AG04449 (cell line): ENCODE measurements at regions not wholly inside any gene's neighbourhood (a gene's known extent, or its start where the extent isn't known, plus 50 kb on each side); places are given as distances from the start of the nearest gene placed in this dataset.

Experiments
- CTCF ChIA-PET: fragments of 350-600 bp; formaldehyde crosslinking; extraction: SDS; loops from one replicate; lab custom pipeline; 2021; ENCODE audit warnings: antibody characterized with exemption; lab: Yijun Ruan, JAX
- POLR2A ChIA-PET: fragments of 400-600, 350-600 bp; formaldehyde crosslinking; extraction: SDS; loops from one replicate; lab custom pipeline; 2020; ENCODE audit warnings: antibody characterized with exemption, inconsistent platforms; lab: Yijun Ruan, JAX
- DNase-seq: peaks from one replicate; pipeline ENCODE4 v3.0.0-alpha.2; 2010; ENCODE audit warnings: low read depth, low spot score
- H3K4me3 ChIP-seq: 2 replicates; pipeline ENCODE4 v1.5.1; 2011; ENCODE audit warnings: low read depth, mild to moderate bottlenecking, control low read depth, low read length
- CTCF ChIP-seq: IDR thresholded peaks from one replicate; pipeline ENCODE4 v1.5.1; 2011; ENCODE audit warnings: mild to moderate bottlenecking, moderate library complexity, low read length, control low read depth, inconsistent platforms; ENCODE audit not compliant: insufficient read depth; ENCODE audit errors: missing control alignments

- no peak for TF ChIP-seq CTCF
- H3K4me3 ChIP-seq: no peak overlapping the region
- ChIA-PET CTCF (no interaction called here), POLR2A (no interaction called here)
- DNase-seq: no peak
These were observed 100.4 kb upstream of the SEMA6A start for GRCh38 chr5:116674881-116675625.

GRCh38 chr5:116673453-116673852, 98.8 kb upstream of the SEMA6A start:
- no peak for DNase-seq

GRCh38 chr5:116672203-116672602, 97.6 kb upstream of the SEMA6A start:
- no peak for TF ChIP-seq CTCF
- no peak for DNase-seq
- CTCF ChIA-PET: no interaction called here
- no peak overlapping the region for H3K4me3 ChIP-seq
- POLR2A ChIA-PET: no interaction called here

More at GRCh38 chr5:116673453-116673852, 98.8 kb upstream of the SEMA6A start:
- no peak overlapping the region for H3K4me3 ChIP-seq
- no peak for TF ChIP-seq CTCF
- POLR2A ChIA-PET: no interaction called here
- CTCF ChIA-PET: no interaction called here

- ChIA-PET POLR2A (no interaction called here), CTCF (no interaction called here)
- H3K4me3 ChIP-seq: no peak overlapping the region
- DNase-seq: no peak
- TF ChIP-seq CTCF: no peak
These were observed 96.7 kb upstream of the SEMA6A start for GRCh38 chr5:116671211-116671736.

GRCh38 chr5:116669261-116670031, 94.8 kb upstream of the SEMA6A start:
- POLR2A ChIA-PET: no interaction called here

More at GRCh38 chr5:116669261-116670031, 94.8 kb upstream of the SEMA6A start:
- H3K4me3 ChIP-seq: no peak overlapping the region
- no peak for TF ChIP-seq CTCF
- CTCF ChIA-PET: no interaction called here
- DNase-seq: no peak
